Endodermal cell (in vitro differentiated cells): ENCODE measurements at regions not wholly inside any gene's neighbourhood (a gene's known extent, or its start where the extent isn't known, plus 50 kb on each side); places are given as distances from the start of the nearest gene placed in this dataset.
"Not testable (repeated sequence)": the region's sequence is repeated elsewhere in the genome, so short reads cannot be mapped to it uniquely, and the experiment has no call there.

ENCODE experiments used
- DNase-seq: peaks from one replicate; pipeline ENCODE4 v3.0.0-alpha.2; 2017
- H3K27ac ChIP-seq: 2 replicates; pipeline ENCODE4 v1.5.1; 2013; ENCODE audit warnings: mild to moderate bottlenecking, low read depth, low read length, moderate library complexity
- H3K27me3 ChIP-seq: 2 replicates; pipeline ENCODE4 v1.6.1; 2013; ENCODE audit warnings: mild to moderate bottlenecking, low read length, moderate library complexity; ENCODE audit not compliant: insufficient read depth, control insufficient read depth, poor library complexity, severe bottlenecking
- H3K36me3 ChIP-seq: 2 replicates; pipeline ENCODE4 v1.7.0; 2013; ENCODE audit warnings: mild to moderate bottlenecking, low read length, moderate library complexity; ENCODE audit not compliant: control insufficient read depth, insufficient read depth
- H3K4me1 ChIP-seq: one replicate; pipeline ENCODE4 v1.7.0; 2013; ENCODE audit warnings: low read length; ENCODE audit not compliant: control insufficient read depth, insufficient read depth
- H3K4me3 ChIP-seq: 2 replicates; pipeline ENCODE4 v1.5.1; 2013; ENCODE audit warnings: mild to moderate bottlenecking, low read length, moderate library complexity
- H3K9ac ChIP-seq: 2 replicates; pipeline ENCODE4 v1.6.1; 2013; ENCODE audit warnings: mild to moderate bottlenecking, low read length, moderate library complexity; ENCODE audit not compliant: poor library complexity, severe bottlenecking; ENCODE audit errors: extremely low read depth
- H3K9me3 ChIP-seq: 2 replicates; pipeline ENCODE4 v1.6.1; 2013; ENCODE audit warnings: mild to moderate bottlenecking, low read length, moderate library complexity; ENCODE audit not compliant: control insufficient read depth
- H3K27ac Mint-ChIP-seq: 2 replicates; pipeline ENCODE4 v1.8.0; 2020; ENCODE audit warnings: mixed read lengths
- H3K27me3 Mint-ChIP-seq: 2 replicates; pipeline ENCODE4 v1.8.0; 2021; ENCODE audit warnings: mild to moderate bottlenecking, mixed read lengths; ENCODE audit not compliant: insufficient read depth
- H3K36me3 Mint-ChIP-seq: 2 replicates; pipeline ENCODE4 v1.8.0; 2020; ENCODE audit warnings: low read depth, mixed read lengths
- H3K4me1 Mint-ChIP-seq: 2 replicates; pipeline ENCODE4 v1.8.0; 2020; ENCODE audit warnings: mixed read lengths
- H3K4me3 Mint-ChIP-seq: 2 replicates; pipeline ENCODE4 v1.8.0; 2020; ENCODE audit warnings: mild to moderate bottlenecking, moderate library complexity, mixed read lengths
- H3K9me3 Mint-ChIP-seq: 2 replicates; pipeline ENCODE4 v1.8.0; 2020; ENCODE audit warnings: mild to moderate bottlenecking, mixed read lengths
- CTCF ChIP-seq: fragments of 200-600 bp; sonication (generic); conservative IDR thresholded peaks from 2 replicates; pipeline ENCODE4 v1.5.0; 2021; ENCODE audit warnings: antibody characterized with exemption, mild to moderate bottlenecking
- WGBS, 2 experiments: methylation state at CpG; one replicate each; pipeline versions ENCODE4 v1.1.5 to v1.1.7; 2013; ENCODE audit warnings: missing lambda C conversion rate in 2 of 2, mixed read lengths in 1 of 2; ENCODE audit not compliant: insufficient coverage in 1 of 2, insufficient read length in 1 of 2; 5-methylcytosine and 5-hydroxymethylcytosine counted together

GRCh38 chr5:45132972-45133371, 324.2 kb downstream of the MRPS30 start:
- no peak for TF ChIP-seq CTCF
- Histone ChIP-seq H3K27me3 (no peaks in the 10 kb centered on the region), H3K9me3 (no peaks in the 10 kb centered on the region), H3K9ac (no peak overlapping the region), H3K4me1 (peaks cover 10% of the 10 kb centered on the region), H3K36me3 (no peaks in the 10 kb centered on the region), H3K4me3 (peak overlapping the region; percentile 32), H3K27ac (no peak overlapping the region)
- no peak for DNase-seq
- no peaks in the 10 kb centered on the region for H3K9me3 Mint-ChIP-seq
- no peaks in the 10 kb centered on the region for H3K27me3 Mint-ChIP-seq
- no peak overlapping the region for H3K4me3 Mint-ChIP-seq
- H3K4me1 Mint-ChIP-seq, result peaks cover 37% of the 10 kb centered on the region
- no peaks in the 10 kb centered on the region for H3K36me3 Mint-ChIP-seq
- 70 to 85% methylated on average over 2 of the region's 2 CpGs for WGBS, 2 experiments
- H3K27ac Mint-ChIP-seq, result no peak overlapping the region

GRCh38 chr5:45162974-45163373, 354.2 kb downstream of the MRPS30 start:
- TF ChIP-seq CTCF, result no peak
- Mint-ChIP-seq H3K4me3 (no peak overlapping the region), H3K27me3 (no peaks in the 10 kb centered on the region), H3K36me3 (no peaks in the 10 kb centered on the region), H3K9me3 (no peaks in the 10 kb centered on the region), H3K4me1 (peaks cover 13% of the 10 kb centered on the region), H3K27ac (no peak overlapping the region)
- Histone ChIP-seq H3K4me3 (no peak overlapping the region), H3K27me3 (no peaks in the 10 kb centered on the region), H3K27ac (no peak overlapping the region), H3K4me1 (peaks cover 6% of the 10 kb centered on the region), H3K9ac (no peak overlapping the region), H3K9me3 (no peaks in the 10 kb centered on the region), H3K36me3 (no peaks in the 10 kb centered on the region)
- no peak for DNase-seq
- WGBS, 2 experiments, result 91 to 100% methylated on average over 4 of the region's 4 CpGs

GRCh38 chr5:45171563-45171962, 362.8 kb downstream of the MRPS30 start:
- Mint-ChIP-seq H3K27ac (no peak overlapping the region), H3K9me3 (no peaks in the 10 kb centered on the region), H3K4me1 (peaks cover 9% of the 10 kb centered on the region), H3K27me3 (no peaks in the 10 kb centered on the region), H3K36me3 (no peaks in the 10 kb centered on the region), H3K4me3 (no peak overlapping the region)
- peaks cover 8% of the 10 kb centered on the region for H3K4me1 ChIP-seq
- H3K9me3 ChIP-seq, result no peaks in the 10 kb centered on the region
- H3K27ac ChIP-seq, result no peak overlapping the region
- WGBS, 2 experiments, result 78% methylated on average over 1 of the region's 1 CpG; no CpG with 5 or more reads in 1 of the 2 experiments
- DNase-seq, result no peak
- H3K9ac ChIP-seq, result no peak overlapping the region
- H3K27me3 ChIP-seq, result no peaks in the 10 kb centered on the region
- TF ChIP-seq CTCF, result no peak
- H3K36me3 ChIP-seq, result no peaks in the 10 kb centered on the region
- H3K4me3 ChIP-seq, result no peak overlapping the region

- not testable (repeated sequence) for H3K4me3 Mint-ChIP-seq, H3K9me3 ChIP-seq, H3K4me3 ChIP-seq, H3K36me3 ChIP-seq, H3K27me3 ChIP-seq, DNase-seq, H3K4me1 ChIP-seq, H3K27ac ChIP-seq, H3K27ac Mint-ChIP-seq, H3K4me1 Mint-ChIP-seq, H3K9ac ChIP-seq, H3K36me3 Mint-ChIP-seq, H3K27me3 Mint-ChIP-seq, H3K9me3 Mint-ChIP-seq
- WGBS, 2 experiments, result 96 to 97% methylated on average over 5 to 10 of the region's 11 CpGs
Measured at GRCh38 chr5:45172634-45173033, 363.9 kb downstream of the MRPS30 start.
